ENCODE measurements at regions not wholly inside any gene's neighbourhood (a gene's known extent, or its start where the extent isn't known, plus 50 kb on each side); places are given as distances from the start of the nearest gene placed in this dataset.

DNA sequence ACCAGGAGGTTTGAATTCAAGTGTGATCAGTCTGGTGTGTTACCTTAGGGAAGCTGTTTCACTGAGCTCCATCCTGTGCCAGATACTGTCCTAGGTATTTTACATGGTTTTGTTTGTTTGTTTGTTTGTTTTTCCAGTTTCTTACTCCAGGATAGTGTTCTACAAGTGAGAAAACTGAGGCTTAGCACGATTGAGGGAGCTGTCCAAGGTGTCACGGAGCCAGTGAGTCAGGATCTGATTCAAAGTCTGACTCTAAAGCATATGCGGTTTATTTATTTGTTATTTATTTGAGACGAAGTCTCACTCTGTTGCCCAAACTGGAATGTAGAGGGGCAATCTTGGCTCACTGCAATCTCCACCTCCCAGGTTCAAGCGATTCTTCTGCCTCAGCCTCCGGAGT, 79.7 kb upstream of the GNG2 start:
- intact Hi-C loops (cut with micrococcal nuclease), result loop anchor here (5.0 to 10.0 kb wide), 3 partner anchors 82 to 194 kb away; partner anchors contain the start of gene GNG2 (in 1 of the 2)
- Mint-ChIP-seq H3K9me3 (peaks cover 1 to 12% (median 10%) of the 10 kb centered on the region in 7 donors), H3K36me3 (no peaks in the 10 kb centered on the region), H3K4me1 (peaks cover 24% of the 10 kb centered on the region), H3K27me3 (ENCODE audit: low read depth in 3 of 3) (peaks cover 3 to 17% (median 17%) of the 10 kb centered on the region in 3 donors), H3K27ac (no peak overlapping the region), H3K4me3 (no peak overlapping the region)
- 31% methylated on average over 2 of the region's 6 CpGs for WGBS (ENCODE audit: insufficient coverage)
- DNase-seq, result no peak
- Histone ChIP-seq H3K9me3 (replicated peaks in 1 of 2; ENCODE audit: control insufficient read depth in 1 of 2, insufficient read depth in 1 of 2, low read length in 2 of 2) (peaks cover 4 to 7% of the 10 kb centered on the region in 2 donors), H3K4me2 (replicated peaks; ENCODE audit: extremely low read depth, low read length, poor library complexity, severe bottlenecking) (no peak overlapping the region), H3K79me2 (ENCODE audit: insufficient read depth, low read length) (no peaks in the 10 kb centered on the region), H4K20me1 (ENCODE audit: insufficient read depth, low read length) (no peaks in the 10 kb centered on the region), H3K9ac (ENCODE audit: insufficient read depth, low read length, poor library complexity, severe bottlenecking) (no peak overlapping the region), H3K4me1 (ENCODE audit: control insufficient read depth in 1 of 2, insufficient read depth in 2 of 2, low read length in 2 of 2) (peaks cover 10 to 21% of the 10 kb centered on the region in 2 donors), H3K27ac (ENCODE audit: low read depth in 1 of 2, low read length in 2 of 2) (no peak overlapping the region), H3K27me3 (ENCODE audit: control insufficient read depth in 2 of 2, insufficient read depth in 2 of 2, low read length in 2 of 2) (peaks cover 4 to 5% of the 10 kb centered on the region in 2 donors), H3K36me3 (replicated peaks in 1 of 2; ENCODE audit: control insufficient read depth in 1 of 2, insufficient read depth in 2 of 2, low read length in 2 of 2) (no peaks in the 10 kb centered on the region), H3K4me3 (replicated peaks in 1 of 3; ENCODE audit: low read depth in 2 of 3, low read length in 3 of 3) (no peak overlapping the region), H2AFZ (ENCODE audit: insufficient read depth, low read depth, low read length, poor library complexity, severe bottlenecking) (no peak overlapping the region)
- TF ChIP-seq, protein P1, sequence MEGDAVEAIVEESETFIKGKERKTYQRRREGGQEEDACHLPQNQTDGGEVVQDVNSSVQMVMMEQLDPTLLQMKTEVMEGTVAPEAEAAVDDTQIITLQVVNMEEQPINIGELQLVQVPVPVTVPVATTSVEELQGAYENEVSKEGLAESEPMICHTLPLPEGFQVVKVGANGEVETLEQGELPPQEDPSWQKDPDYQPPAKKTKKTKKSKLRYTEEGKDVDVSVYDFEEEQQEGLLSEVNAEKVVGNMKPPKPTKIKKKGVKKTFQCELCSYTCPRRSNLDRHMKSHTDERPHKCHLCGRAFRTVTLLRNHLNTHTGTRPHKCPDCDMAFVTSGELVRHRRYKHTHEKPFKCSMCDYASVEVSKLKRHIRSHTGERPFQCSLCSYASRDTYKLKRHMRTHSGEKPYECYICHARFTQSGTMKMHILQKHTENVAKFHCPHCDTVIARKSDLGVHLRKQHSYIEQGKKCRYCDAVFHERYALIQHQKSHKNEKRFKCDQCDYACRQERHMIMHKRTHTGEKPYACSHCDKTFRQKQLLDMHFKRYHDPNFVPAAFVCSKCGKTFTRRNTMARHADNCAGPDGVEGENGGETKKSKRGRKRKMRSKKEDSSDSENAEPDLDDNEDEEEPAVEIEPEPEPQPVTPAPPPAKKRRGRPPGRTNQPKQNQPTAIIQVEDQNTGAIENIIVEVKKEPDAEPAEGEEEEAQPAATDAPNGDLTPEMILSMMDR (IDR thresholded peaks at IDR 0.05), result no peak

DNA sequence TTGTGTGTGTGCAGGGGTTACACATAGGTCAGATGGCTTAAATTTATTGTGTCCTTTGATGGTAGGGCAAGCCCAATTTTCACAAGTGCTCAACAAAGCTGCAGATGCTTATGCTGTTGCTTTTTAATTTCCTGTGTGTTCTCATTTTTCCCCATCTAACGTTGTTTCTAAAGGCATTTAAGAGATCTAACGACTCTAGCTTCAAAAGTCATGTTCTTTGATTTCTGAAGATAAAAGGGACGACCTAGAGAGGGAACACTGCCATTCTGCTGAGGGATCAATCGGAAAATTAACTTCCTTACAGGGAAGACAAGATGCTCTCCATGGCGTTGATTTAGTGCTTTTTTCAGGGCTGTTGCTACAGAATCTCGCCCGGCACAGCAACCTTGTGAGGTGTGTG, 79.0 kb upstream of the GNG2 start:
- H3K27me3 Mint-ChIP-seq (ENCODE audit: low read depth in 3 of 3), result peaks cover 3 to 17% (median 16%) of the 10 kb centered on the region in 3 donors
- H3K27ac Mint-ChIP-seq, result no peak overlapping the region

More for the DNA sequence above, 79.0 kb upstream of the GNG2 start:
- Histone ChIP-seq H3K9ac (ENCODE audit: insufficient read depth, low read length, poor library complexity, severe bottlenecking) (no peak overlapping the region), H3K4me2 (replicated peaks; ENCODE audit: extremely low read depth, low read length, poor library complexity, severe bottlenecking) (no peak overlapping the region), H3K4me1 (ENCODE audit: control insufficient read depth in 1 of 2, insufficient read depth in 2 of 2, low read length in 2 of 2) (peaks cover 10 to 21% of the 10 kb centered on the region in 2 donors), H3K36me3 (replicated peaks in 1 of 2; ENCODE audit: control insufficient read depth in 1 of 2, insufficient read depth in 2 of 2, low read length in 2 of 2) (no peaks in the 10 kb centered on the region), H3K9me3 (replicated peaks in 1 of 2; ENCODE audit: control insufficient read depth in 1 of 2, insufficient read depth in 1 of 2, low read length in 2 of 2) (peaks cover 8 to 13% of the 10 kb centered on the region in 2 donors), H3K27me3 (ENCODE audit: control insufficient read depth in 2 of 2, insufficient read depth in 2 of 2, low read length in 2 of 2) (peaks cover 4 to 5% of the 10 kb centered on the region in 2 donors), H4K20me1 (ENCODE audit: insufficient read depth, low read length) (no peaks in the 10 kb centered on the region), H3K27ac (ENCODE audit: low read depth in 1 of 2, low read length in 2 of 2) (no peak overlapping the region), H2AFZ (ENCODE audit: insufficient read depth, low read depth, low read length, poor library complexity, severe bottlenecking) (no peak overlapping the region), H3K4me3 (replicated peaks in 1 of 3; ENCODE audit: low read depth in 2 of 3, low read length in 3 of 3) (no peak overlapping the region), H3K79me2 (ENCODE audit: insufficient read depth, low read length) (no peaks in the 10 kb centered on the region)
- no peak for DNase-seq
- Mint-ChIP-seq H3K4me1 (peaks cover 22% of the 10 kb centered on the region), H3K36me3 (peaks cover 0 to 5% of the 10 kb centered on the region in 2 donors), H3K9me3 (peaks cover 7 to 18% (median 17%) of the 10 kb centered on the region in 7 donors), H3K4me3 (no peak overlapping the region)
- WGBS (ENCODE audit: insufficient coverage), result 66% methylated on average over 4 of the region's 7 CpGs
- TF ChIP-seq, protein P1 (IDR thresholded peaks at IDR 0.05), result no peak
- intact Hi-C loops (cut with micrococcal nuclease), result loop anchor here (5.0 to 10.0 kb wide), 3 partner anchors 81 to 193 kb away; partner anchors contain the start of gene GNG2 (in 1 of the 2)
